Right lobe of liver (tissue), 6 donors: ENCODE measurements at regions not wholly inside any gene's neighbourhood (a gene's known extent, or its start where the extent isn't known, plus 50 kb on each side); places are given as distances from the start of the nearest gene placed in this dataset.

ENCODE experiments used
- ATAC-seq, 4 donors: fragments of 200-7000 bp; cut with Tn5 transposase; one replicate each; pipeline ENCODE4 v1.9.1; 2020; ENCODE audit warnings: mild to moderate bottlenecking in 4 of 4, moderate library complexity in 4 of 4
- DNase-seq, 3 donors: peaks; one replicate each; pipeline ENCODE4 v3.0.0-alpha.2; 2020
- H3K27ac ChIP-seq, 3 donors: fragments of 200-600 bp; one replicate each; pipeline ENCODE4 v1.8.0; 2022
- H3K27me3 ChIP-seq, 2 donors: fragments of 200-600 bp; one replicate each; pipeline ENCODE4 v1.8.0; 2022
- H3K36me3 ChIP-seq, 4 donors: fragments of 200-600 bp; sonication (generic) in 1 of 4; one replicate each; pipeline versions ENCODE4 v1.5.1 to v1.8.0; 2017 to 2022; ENCODE audit warnings: control low read depth in 1 of 4
- H3K4me1 ChIP-seq, 4 donors: fragments of 200-600 bp; sonication (generic) in 1 of 4; one replicate each; pipeline versions ENCODE4 v1.5.1 to v1.8.0; 2017 to 2022; ENCODE audit warnings: control low read depth in 1 of 4
- H3K4me3 ChIP-seq, 3 donors: fragments of 200-600 bp; one replicate each; pipeline ENCODE4 v1.8.0; 2022
- H3K9me3 ChIP-seq, 4 donors: fragments of 200-600 bp; sonication (generic) in 1 of 4; one replicate each; pipeline versions ENCODE4 v1.5.1 to v1.8.0; 2017 to 2022; ENCODE audit warnings: control low read depth in 1 of 4
- CTCF ChIP-seq, 4 donors: fragments of 200-600 bp in 3 of 4; fragments of 450-650 bp in 1 of 4; IDR thresholded peaks; one replicate each; pipeline versions ENCODE4 v1.5.1 to v1.8.0; 2016 to 2022; ENCODE audit warnings: antibody characterized with exemption in 4 of 4, mild to moderate bottlenecking in 2 of 4
- POLR2A ChIP-seq: fragments of 450-650 bp; IDR thresholded peaks from one replicate; pipeline ENCODE4 v1.6.1; 2017; ENCODE audit warnings: antibody characterized with exemption, mild to moderate bottlenecking
- WGBS: methylation state at CpG from one replicate; pipeline ENCODE4 v1.1.6; 2018; ENCODE audit warnings: low coverage, low lambda C conversion rate; ENCODE audit not compliant: insufficient coverage; ENCODE audit errors: missing lambda C conversion rate; 5-methylcytosine and 5-hydroxymethylcytosine counted together
- intact Hi-C, 2 donors: fragments of 100-400 bp; cut with DNase I; formaldehyde crosslinking; loops; one replicate each; pipeline versions ENCODE4 v1.11.2 to v1.14.1; 2022
- donor health status: DM: no; HTN: yes; CAD: no.
- donor health status: DM: no; HTN: no; CAD: no.
- donor health status: DM: no; HTN: no; CAD: no.
- donor health status: DM: no; HTN: yes; CAD: no.
- donor health status: DM: no; HTN: yes; CAD: no.

- no peak overlapping the region for H3K4me3 ChIP-seq
- no peak overlapping the region for H3K27ac ChIP-seq
- ATAC-seq (no peak), DNase-seq (no peak)
- peaks cover 0 to 5% of the 10 kb centered on the region in 2 donors for H3K27me3 ChIP-seq
- no peaks in the 10 kb centered on the region for H3K4me1 ChIP-seq
- peaks cover 0 to 2% (median 0%) of the 10 kb centered on the region in 4 donors for H3K9me3 ChIP-seq
- no peak for TF ChIP-seq CTCF (IDR thresholded peaks at IDR 0.05)
- no peak for TF ChIP-seq POLR2A
- 67% methylated on average over 5 of the region's 5 CpGs for WGBS
- intact Hi-C loops, result no loop called here
- H3K36me3 ChIP-seq, result no peaks in the 10 kb centered on the region
Observed at GRCh38 chr1:170854677-170855076, 80.7 kb upstream of the MROH9 start.

GRCh38 chr1:170856455-170856854, 78.9 kb upstream of the MROH9 start:
- Histone ChIP-seq H3K4me1 (no peaks in the 10 kb centered on the region), H3K36me3 (no peaks in the 10 kb centered on the region), H3K4me3 (no peak overlapping the region), H3K27ac (no peak overlapping the region), H3K27me3 (peaks cover 0 to 3% of the 10 kb centered on the region in 2 donors), H3K9me3 (peaks cover 0 to 2% (median 0%) of the 10 kb centered on the region in 4 donors)
- ATAC-seq (no peak), DNase-seq (no peak)
- intact Hi-C loops, result no loop called here
- WGBS, result 74% methylated on average over 4 of the region's 4 CpGs
- no peak for TF ChIP-seq POLR2A
- TF ChIP-seq CTCF (IDR thresholded peaks at IDR 0.05), result no peak

GRCh38 chr1:170857955-170858354, 77.4 kb upstream of the MROH9 start:
- DNase-seq (no peak), ATAC-seq (no peak)
- no peaks in the 10 kb centered on the region for H3K27me3 ChIP-seq
- H3K36me3 ChIP-seq, result no peaks in the 10 kb centered on the region
- H3K27ac ChIP-seq, result no peak overlapping the region
- H3K4me1 ChIP-seq, result no peaks in the 10 kb centered on the region
- TF ChIP-seq CTCF (IDR thresholded peaks at IDR 0.05), result no peak
- no peak for TF ChIP-seq POLR2A
- H3K4me3 ChIP-seq, result no peak overlapping the region
- peaks cover 0 to 2% (median 0%) of the 10 kb centered on the region in 4 donors for H3K9me3 ChIP-seq
- intact Hi-C loops, result no loop called here

GRCh38 chr1:170863621-170864020, 71.7 kb upstream of the MROH9 start:
- Histone ChIP-seq H3K9me3 (no peaks in the 10 kb centered on the region), H3K36me3 (no peaks in the 10 kb centered on the region), H3K27me3 (no peaks in the 10 kb centered on the region), H3K4me1 (no peaks in the 10 kb centered on the region), H3K4me3 (no peak overlapping the region), H3K27ac (no peak overlapping the region)
- 62% methylated on average over 1 of the region's 1 CpG for WGBS
- intact Hi-C loops, result no loop called here
- TF ChIP-seq CTCF (IDR thresholded peaks at IDR 0.05) (no peak), POLR2A (no peak)
- ATAC-seq (no peak), DNase-seq (no peak)

GRCh38 chr1:170864238-170864637, 71.1 kb upstream of the MROH9 start:
- H3K27ac ChIP-seq, result no peak overlapping the region
- no peaks in the 10 kb centered on the region for H3K36me3 ChIP-seq
- no peaks in the 10 kb centered on the region for H3K9me3 ChIP-seq
- H3K27me3 ChIP-seq, result no peaks in the 10 kb centered on the region
- no peaks in the 10 kb centered on the region for H3K4me1 ChIP-seq
- ATAC-seq (no peak), DNase-seq (no peak)
- TF ChIP-seq POLR2A, result no peak
- no peak for TF ChIP-seq CTCF (IDR thresholded peaks at IDR 0.05)
- intact Hi-C loops, result no loop called here
- WGBS, result 32% methylated on average over 3 of the region's 3 CpGs
- no peak overlapping the region for H3K4me3 ChIP-seq
